GM21529 (cell line): ENCODE measurements at regions not wholly inside any gene's neighbourhood (a gene's known extent, or its start where the extent isn't known, plus 50 kb on each side); places are given as distances from the start of the nearest gene placed in this dataset.
"Not testable (repeated sequence)": the region's sequence is repeated elsewhere in the genome, so short reads cannot be mapped to it uniquely, and the experiment has no call there.

ENCODE experiments used
- ATAC-seq: cut with Tn5 transposase; IDR thresholded peaks from one replicate; pipeline ENCODE4 v1.9.1; 2021; ENCODE audit not compliant: unreplicated experiment

DNA sequence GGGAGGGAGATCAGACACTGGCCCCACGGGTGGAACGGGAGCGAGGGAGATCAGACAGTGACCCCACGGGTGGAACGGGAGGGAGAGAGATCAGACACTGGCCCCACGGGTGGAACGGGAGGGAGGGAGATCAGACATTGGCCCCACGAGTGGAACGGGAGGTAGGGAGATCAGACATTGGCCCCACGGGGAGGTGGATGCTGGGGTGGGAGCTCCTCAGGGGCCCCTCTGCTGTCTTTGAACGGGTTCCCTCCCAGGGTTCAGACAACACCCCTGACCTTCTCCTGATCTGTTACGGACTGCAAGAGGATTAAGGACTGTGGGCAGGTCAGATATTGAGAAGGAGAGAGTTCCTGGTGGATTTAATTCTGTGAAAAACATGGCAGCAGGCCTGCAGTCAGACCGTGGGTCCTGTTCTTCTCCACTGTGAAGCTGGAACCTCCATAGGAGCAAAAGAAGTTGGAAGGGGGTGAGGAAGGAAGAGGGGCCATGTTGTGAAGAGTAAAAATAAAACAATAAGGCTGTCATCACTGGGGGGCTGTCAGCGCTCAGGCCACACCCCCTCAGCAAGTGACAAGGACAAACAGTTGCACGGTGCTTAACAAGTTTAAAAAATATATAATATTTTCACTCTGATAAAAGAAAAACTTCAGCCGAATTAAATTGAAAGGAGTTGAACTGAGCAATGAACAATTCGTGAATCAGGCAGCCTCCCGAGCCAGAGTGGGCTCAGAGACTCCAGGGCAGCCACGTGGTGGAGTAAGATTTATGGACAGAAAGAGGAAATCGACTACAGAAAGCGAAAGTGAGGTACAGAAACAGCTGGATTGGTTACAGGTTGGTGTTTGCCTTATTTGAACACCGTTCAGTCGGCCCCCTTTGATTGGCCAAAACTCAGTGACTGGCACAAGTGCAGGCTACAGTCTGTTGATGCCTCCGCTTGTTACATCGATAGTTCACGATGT, 348.7 kb upstream of the TNRC6C start:
- no peak for ATAC-seq

DNA sequence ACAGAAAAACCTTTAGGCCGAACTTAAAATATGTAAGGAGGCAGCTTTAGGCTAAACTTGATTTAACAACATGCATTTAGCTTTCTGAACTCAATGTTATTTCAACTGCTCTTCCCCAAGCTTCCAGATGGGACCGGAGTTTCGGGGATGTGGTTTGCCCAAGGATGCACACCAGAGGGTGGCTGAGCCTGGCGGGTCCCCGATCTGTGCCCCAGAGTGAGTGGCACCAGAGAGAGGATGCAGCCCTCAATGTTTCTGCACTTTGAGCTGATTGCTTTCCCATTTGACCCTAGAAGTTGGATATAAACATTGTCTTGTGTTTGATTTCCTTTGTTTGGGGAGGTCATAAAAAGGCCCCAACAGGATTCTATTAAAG, 348.0 kb upstream of the TNRC6C start:
- no peak for ATAC-seq

DNA sequence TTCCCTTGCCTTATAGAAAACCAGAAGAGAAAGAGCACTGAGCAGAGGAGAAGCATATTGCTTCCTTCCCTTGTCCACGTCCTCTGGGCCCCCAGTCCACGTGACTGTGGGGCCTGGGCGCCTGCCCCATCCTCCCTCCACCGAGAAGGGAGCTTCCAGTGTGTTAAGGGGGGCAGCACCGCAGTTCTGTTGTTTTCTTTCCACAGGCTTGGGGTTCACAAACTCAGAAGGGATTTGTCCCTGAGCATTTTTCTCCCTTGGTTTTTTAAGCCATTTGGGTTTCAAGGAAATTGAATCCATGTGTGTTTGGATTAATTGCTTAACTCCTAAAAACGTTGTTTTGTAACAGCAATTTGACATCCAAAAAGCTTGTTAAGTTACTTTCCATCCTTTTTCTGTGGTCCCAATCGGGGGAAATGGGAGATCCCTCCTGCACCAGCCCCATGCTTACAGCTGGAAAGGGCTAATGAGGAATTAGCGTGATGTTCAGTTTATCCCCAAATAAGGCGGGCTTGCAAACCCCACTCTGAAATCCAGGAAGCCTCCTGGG, 347.5 kb upstream of the TNRC6C start:
- no peak for ATAC-seq

DNA sequence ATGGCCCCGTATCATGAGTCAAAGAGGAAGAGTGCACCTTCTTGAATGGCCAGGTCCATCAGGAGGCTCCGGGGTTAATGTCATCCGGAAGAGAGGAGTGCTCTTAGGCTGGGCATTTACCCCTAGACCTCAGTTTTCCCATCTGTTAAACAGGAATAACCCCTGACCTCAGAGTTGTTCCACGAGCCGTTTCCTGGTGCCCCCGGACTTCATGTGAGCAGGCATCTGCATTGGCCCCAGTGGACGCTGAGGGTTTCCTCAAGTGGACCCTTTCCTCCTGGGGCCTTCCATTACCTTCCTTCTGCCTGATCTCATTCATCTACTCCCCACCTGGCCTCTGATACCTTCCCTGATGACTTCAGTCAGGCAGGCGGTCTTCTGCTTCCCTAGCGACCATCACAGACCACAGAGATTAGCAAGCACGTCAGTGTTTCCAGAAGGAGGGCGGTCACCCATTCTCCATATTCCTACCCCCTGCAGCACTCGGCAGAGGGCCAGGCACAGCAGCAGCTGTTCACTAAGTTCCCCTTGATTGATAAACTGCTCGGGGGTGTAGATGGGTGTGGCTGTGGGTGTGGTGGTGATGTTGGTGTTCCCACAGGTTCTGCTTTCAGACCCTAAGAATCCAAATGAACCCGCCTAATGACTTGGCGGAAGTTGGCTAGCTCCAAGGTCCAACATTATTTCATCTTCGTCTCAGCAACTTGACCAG, 346.6 kb upstream of the TNRC6C start:
- ATAC-seq = no peak

DNA sequence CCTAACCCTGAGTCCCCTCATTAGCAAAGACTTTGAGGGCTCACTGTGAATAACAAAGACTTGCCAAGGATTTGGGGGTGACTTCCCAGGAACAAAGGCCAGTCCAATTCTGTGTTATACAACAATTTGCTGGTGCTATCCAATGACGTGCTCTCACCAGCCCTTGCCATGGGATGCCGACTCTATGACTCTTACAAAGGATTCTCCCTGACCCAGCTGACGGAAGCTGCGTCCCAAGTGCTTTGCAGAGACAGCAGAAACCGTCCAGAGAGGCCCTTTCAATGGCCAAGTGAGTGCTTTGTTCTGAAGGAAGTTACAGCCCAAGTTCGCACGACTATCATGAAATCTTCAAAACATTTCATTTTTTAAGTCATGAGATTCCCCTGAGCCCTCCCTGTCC, 345.3 kb upstream of the TNRC6C start:
- ATAC-seq = no peak

DNA sequence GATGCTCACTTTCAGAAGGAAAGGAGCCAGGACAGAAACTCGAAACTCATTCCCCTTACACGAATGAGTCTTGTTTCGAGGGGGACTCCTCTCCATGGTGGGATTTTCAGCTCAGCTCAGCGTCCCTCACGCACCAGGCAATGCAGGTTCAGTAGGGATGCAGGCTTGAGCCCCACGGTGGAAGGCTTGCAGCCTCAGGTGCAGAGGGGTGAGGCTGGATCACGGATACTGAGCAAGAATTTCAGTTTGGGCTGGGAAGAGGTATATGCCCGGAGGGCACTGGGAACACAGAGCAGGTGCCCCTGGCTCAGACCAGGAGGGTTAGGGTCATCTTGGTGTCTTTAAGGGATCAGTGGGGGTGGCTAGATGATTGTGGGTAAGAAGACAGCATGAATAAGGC, 344.9 kb upstream of the TNRC6C start:
- no peak for ATAC-seq

DNA sequence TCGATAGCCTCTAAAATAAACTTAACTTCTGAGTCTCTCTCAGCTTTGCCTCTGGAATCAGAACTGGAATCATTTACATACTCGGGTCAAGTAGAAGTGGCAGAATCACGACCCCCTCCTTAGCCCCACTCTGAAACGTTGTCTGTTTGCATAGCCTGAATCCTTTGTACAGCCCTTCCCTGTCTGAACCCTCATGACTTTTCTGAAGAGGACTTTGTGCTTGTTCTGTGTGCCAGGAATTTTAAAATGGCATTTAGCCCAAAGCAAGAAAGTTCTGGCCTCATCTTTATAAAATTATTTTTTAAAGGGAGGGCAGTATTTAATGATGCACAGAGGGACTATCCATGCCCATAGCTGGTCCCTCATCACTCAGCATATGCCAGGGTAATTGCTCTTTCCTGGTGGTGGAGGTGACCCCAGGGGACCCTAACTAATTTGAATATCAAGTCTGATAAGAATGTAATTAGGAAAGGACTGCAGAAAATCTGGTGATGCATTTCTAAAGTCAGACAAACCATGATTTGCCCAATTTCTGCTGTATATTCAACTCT, 342.7 kb upstream of the TNRC6C start:
- ATAC-seq = no peak

DNA sequence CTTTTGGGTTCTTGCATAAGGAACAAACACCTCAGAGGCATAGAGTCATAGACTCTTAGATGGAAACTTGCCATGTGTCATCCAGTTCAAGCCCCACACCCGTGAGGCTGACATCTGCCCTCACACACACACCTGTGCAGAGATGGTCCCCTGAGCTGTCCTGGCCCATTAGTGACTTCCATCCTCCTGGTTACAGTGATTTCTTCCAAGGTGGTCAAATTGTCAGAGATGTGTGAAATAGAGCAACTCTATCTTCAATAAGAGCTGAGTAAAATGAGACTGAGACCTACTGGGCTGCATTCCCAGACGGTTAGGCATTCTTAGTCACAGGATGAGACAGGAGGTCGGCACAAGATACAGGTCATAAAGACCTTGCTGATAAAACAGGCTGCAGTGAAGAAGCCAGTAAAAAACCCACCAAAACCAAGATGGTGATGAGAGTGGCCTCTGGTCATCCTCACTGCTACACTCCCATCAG, 342.2 kb upstream of the TNRC6C start:
- ATAC-seq = no peak

DNA sequence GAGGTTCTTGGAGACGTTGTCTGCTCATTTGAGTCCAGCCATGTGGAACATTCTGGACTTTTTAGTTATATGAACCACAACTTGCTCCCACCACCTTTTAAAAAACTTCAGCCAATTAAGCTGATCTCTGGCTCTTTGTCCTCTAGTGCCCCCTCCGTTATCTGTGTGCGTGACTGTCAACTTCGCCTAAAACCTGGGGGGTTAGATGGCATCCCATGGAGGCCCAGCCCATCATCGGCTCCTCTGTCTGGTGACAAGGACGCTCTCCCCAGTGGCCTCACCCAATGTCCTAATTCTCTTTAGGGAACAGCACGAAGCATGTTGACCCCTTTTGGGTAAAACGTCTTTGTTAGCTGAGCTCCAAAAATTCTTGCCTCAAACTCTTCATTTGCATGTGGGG, 341.0 kb upstream of the TNRC6C start:
- ATAC-seq = no peak

DNA sequence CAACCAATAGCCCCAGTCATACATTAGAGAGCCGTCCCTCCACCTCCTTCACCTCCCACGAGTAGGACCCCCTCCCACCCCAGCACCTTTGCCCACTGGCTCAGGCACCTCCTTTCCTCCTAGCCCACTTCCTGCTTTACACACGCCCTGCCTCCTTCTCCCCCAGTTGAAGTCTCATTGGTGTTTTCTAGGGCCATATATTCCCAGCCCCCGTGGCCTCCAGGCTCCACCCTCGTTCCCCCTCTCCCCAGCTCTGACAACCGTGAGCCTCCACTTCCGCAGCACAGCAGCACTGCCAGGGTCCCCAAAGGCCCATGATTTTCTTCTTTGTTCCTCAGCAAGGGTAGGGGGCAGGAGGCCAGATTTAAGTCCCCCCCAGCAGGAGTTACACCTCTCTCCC, 340.3 kb upstream of the TNRC6C start:
- no peak for ATAC-seq

DNA sequence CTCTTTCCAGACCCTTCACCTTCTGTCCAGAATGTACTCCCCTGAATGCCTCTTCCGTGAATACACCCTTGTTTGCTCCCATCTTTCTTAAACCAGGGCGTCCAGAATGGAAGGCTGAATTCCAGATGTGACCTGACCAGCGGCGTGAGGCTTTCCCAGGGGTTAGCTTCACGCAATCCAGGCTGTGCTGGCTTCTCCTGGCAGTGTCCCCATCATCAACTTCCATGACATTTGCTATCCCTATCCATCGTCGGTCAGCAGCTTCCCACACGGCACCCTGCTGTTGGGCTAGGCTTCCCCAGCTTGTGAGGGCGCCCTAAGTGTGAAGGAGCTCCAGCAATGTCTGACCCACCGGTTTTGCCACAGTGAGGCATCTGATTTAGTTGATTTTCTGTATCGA, 339.8 kb upstream of the TNRC6C start:
- no peak for ATAC-seq

DNA sequence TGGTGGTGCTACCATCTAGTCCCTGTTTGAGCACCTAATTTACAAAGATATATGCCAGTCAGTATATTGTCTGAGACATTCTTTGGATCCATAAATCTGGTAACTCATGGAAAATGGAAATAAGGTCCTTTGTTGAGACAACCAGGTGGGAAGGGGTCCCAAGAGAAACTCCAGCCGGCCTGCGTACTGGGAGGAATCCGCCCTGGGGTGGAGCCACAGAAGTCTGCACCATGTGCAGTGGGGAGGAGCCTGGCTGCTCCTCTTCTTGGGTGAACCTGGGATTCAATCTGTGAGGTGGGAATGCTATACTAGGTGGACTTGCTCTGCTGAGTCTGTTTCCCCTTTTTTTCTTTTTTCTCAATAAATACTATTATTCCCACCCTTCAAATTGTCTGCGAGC, 339.2 kb upstream of the TNRC6C start:
- no peak for ATAC-seq

DNA sequence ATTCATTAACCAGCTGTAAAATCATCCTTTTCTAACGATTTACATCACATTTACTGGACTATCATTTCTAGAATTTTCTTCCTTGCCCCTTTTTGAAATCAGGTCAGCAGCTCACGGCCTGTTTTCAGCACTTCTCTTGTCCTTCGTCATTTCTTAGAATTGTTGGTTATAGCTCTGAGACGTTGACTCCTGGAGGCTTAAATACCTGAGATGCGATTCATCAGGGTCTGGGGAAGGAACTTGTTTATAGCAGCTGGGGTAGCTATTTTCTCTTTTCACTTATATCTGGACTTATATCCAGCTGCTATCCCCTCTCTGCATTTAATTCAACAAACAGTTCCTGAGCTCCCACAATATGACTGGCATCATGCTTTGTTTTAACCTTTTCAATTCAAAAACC, 338.7 kb upstream of the TNRC6C start:
- no peak for ATAC-seq

DNA sequence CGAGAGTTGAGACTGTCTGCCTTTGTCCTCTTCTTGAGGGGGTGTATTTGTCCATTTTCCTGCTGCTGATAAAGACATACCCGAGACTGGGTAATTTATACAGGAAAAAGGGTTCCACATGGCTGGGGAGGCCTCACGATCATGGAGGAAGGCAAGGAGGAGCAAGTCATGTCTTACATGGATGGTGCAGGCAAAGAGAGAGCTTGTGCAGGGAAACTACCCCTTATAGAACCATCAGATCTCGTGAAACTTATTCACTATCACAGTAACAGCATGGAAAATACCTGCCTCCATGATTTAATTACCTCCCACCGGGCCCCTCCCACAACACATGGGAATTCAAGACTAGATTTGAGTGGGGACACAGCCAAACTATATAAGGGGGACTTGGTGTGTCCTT, 338.2 kb upstream of the TNRC6C start:
- ATAC-seq = no peak

DNA sequence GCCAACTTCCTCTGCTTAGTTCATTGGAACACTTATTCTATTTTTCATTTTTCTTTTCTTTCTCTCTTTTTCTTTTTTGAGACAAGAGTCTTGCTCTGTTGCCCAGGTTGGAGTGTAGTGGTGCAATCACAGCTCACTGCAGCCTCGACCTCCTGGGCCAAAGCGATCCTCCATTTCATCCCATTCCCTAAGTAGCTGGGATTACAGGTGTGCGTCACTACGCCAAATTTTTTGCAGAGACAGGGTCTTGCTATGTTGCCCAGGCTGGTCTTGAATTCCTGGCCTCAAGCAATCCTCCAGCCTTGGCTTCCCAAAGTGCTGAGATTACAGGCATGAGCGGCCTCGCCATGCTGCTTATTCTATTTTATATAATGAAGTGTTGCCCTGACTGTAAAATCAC, 336.4 kb upstream of the TNRC6C start:
- ATAC-seq = not testable (repeated sequence)

DNA sequence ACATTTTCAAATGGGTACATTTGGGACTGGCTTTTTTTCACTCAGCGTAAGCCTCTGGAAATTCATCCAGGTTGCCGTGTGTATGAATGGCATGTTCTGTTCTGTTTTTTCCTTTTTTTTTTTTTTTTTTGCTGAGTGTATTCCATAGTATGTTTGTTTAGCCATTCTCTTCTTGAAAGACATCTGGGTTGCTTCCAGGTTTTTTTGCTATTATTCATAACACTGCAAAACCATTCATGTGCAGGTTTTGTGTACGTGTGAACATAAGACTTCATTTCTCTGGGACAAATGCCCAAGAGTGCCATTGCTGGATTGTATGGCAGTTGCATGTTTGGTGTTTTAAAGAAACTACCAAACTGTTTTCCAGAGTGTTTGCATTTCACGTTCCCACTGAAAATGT, 335.9 kb upstream of the TNRC6C start:
- no peak for ATAC-seq

DNA sequence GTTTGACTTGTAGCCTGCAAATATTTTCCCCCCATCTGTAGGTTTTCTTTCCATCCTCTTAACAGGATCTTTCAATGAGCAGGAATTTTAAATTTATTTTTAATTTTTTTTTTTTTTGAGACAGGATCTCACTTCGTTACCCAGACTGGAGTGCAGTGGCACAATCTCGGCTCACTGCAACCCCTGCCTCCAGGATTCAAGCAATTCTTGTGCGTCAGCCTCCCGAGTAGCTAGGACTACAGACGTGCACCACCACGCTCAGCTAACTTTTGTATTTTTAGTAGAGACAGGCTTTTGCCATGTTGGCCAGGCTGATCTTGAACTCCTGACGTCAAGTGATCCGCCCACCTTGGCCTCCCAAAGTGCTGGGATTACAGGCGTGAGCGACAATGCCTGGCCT, 335.2 kb upstream of the TNRC6C start:
- not testable (repeated sequence) for ATAC-seq

DNA sequence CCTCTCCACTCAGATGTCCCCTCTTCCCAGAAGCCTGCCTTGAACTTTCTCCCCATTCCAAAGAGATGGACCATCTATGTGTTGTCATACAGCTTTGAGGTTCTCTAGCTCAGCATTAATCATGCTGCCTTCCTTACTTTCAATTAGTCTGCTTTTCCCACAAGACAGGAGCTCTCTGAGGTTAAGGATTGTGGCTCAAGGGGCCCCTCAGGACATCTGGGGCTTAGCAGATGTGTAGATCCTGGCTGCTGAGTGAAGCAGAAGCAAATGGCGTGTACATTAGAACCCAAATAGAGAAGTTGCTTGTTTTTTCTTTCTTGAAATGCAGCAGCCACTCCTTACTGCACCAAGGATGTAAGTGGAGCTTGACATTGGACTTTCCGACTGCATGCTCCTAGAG, 330.5 kb upstream of the TNRC6C start:
- no peak for ATAC-seq

DNA sequence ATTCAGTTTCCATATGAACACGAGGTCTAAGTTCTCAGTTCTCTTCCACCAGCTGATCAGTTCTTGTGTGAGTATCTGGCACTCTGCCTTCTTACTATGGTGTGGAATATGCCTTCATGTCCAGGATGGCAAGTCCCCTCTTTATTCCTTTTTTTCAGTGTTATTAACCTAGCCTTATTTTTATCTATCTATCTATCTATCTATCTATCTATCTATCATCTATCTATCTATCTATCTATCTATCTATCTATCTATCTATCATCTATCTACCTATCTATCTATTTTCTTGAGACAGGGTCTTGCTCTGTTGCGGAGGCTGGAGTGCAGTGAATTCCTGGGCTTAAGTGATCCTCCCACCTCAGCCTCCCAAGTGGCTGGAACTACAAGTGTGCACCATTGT, 329.2 kb upstream of the TNRC6C start:
- ATAC-seq = not testable (repeated sequence)

DNA sequence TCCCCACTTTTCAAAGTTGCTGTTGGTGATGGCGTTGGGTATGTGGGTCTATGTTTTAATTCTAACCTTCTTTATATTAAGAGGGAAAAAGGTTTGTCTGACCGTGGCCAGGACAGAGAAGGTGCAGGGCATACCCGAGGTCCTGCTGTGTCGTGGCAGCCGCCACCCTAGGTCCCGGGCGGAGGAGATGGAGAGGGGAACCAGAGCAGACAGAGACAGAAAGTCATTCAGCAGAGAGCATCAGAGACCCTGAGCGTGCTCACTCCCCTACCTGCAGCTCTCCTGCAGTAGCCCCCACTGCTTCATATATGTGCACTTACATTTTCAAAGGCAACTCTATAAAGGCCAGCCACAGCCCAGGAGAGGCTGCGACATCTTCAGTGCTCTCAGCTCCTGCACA, 327.2 kb upstream of the TNRC6C start:
- no peak for ATAC-seq

DNA sequence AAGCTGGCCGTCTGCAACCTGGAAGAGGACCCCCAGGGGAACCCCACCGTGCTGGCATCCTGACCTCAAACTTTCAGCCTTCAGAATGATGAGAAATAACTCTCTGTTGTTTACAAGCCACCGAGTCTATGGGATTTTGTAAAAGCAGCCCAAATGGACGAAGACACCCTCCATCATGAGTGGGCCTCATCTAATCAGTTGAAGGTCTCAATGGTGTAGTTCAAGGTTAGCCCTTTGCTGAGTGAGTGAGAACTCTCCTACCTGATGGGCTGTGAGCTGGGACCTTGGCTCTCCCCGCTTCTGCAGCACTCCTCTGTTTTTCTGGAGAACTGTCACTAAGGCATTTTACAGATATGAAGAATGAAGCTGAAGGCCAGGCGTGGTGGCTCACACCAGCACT, 325.9 kb upstream of the TNRC6C start:
- ATAC-seq = no peak

DNA sequence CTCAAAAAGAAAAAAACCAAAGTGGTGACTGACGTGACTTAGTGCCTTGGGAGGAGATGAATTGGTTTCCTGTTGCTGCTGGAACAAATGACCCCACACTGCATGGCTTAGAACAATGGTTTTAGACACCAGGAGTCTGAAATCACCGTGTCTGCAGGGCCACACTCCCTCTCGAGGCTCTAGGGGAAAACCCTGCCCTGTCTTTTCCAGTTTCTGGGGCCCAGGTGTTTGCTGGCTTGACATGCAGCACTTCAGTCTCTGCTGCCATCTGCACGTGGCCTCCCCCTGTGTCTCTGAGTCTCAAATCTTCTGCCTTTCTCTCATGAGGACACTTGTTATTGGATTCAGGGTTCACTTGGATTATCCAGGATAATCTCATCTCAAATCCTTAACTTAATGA, 323.8 kb upstream of the TNRC6C start:
- ATAC-seq = peak; percentile 63
